Spleen (tissue), 11 donors: ENCODE measurements at regions not wholly inside any gene's neighbourhood (a gene's known extent, or its start where the extent isn't known, plus 50 kb on each side); places are given as distances from the start of the nearest gene placed in this dataset.

Source experiments
- DNase-seq: peaks from one replicate; pipeline ENCODE4 v3.0.0-alpha.2; 2020
- H3K27ac ChIP-seq, 8 donors: fragments of 200-600 bp; sonication (generic) in 7 of 8; 1 replicate in 4 of 8; 2 replicates in 4 of 8; pipeline versions ENCODE4 v1.5.0 to v1.8.0; 2016 to 2021; ENCODE audit warnings: inconsistent platforms in 4 of 8, mild to moderate bottlenecking in 4 of 8, moderate library complexity in 1 of 8
- H3K27me3 ChIP-seq, 7 donors: fragments of 200-600 bp; sonication (generic) in 6 of 7; replicated peaks in 1 of 7; 1 replicate in 4 of 7; 2 replicates in 3 of 7; pipeline versions ENCODE4 v1.5.0 to v1.8.0; 2016 to 2021; ENCODE audit warnings: inconsistent platforms in 3 of 7, mild to moderate bottlenecking in 1 of 7
- H3K36me3 ChIP-seq, 6 donors: fragments of 200-600 bp; sonication (generic) in 5 of 6; 1 replicate in 4 of 6; 2 replicates in 2 of 6; pipeline versions ENCODE4 v1.5.0 to v1.8.0; 2016 to 2021; ENCODE audit warnings: inconsistent platforms in 2 of 6
- H3K4me1 ChIP-seq, 6 donors: fragments of 200-600 bp; sonication (generic) in 5 of 6; 1 replicate in 3 of 6; 2 replicates in 3 of 6; pipeline versions ENCODE4 v1.5.0 to v1.8.0; 2016 to 2021; ENCODE audit warnings: inconsistent platforms in 3 of 6
- H3K4me3 ChIP-seq, 8 donors: fragments of 200-600 bp; sonication (generic) in 7 of 8; 1 replicate in 4 of 8; 2 replicates in 4 of 8; pipeline versions ENCODE4 v1.5.0 to v1.8.0; 2016 to 2021; ENCODE audit warnings: inconsistent platforms in 4 of 8, mild to moderate bottlenecking in 4 of 8, moderate library complexity in 2 of 8
- H3K9me3 ChIP-seq, 8 donors: fragments of 200-600 bp; sonication (generic) in 7 of 8; 1 replicate in 4 of 8; 2 replicates in 4 of 8; pipeline versions ENCODE4 v1.5.0 to v1.8.0; 2016 to 2021; ENCODE audit warnings: inconsistent platforms in 4 of 8
- CTCF ChIP-seq, 11 experiments: fragments of 200-600 bp in 7 of 11; fragments of 450-650 bp in 4 of 11; sonication (generic) in 4 of 11; IDR thresholded peaks in 8 of 11; conservative IDR thresholded peaks in 3 of 11; 1 replicate in 7 of 11; 2 replicates in 4 of 11; pipeline versions ENCODE4 v1.4.0 to v1.8.0; 2016 to 2021; ENCODE audit warnings: antibody characterized with exemption in 11 of 11, inconsistent platforms in 4 of 11, mild to moderate bottlenecking in 1 of 11
- POLR2A ChIP-seq, 3 donors: fragments of 450-650 bp; IDR thresholded peaks; one replicate each; pipeline ENCODE4 v1.5.1; 2017; ENCODE audit warnings: antibody characterized with exemption in 3 of 3, mild to moderate bottlenecking in 1 of 3
- POLR2AphosphoS5 ChIP-seq, 3 donors: sonication (generic); formaldehyde crosslinking; IDR thresholded peaks; one replicate each; pipeline ENCODE4 v1.5.1; 2017; ENCODE audit warnings: antibody characterized with exemption in 3 of 3
- WGBS, 5 donors: extraction: QIAGEN DNeasy Blood & Tissue Kit in 3 of 5; methylation state at CpG; one replicate each; pipeline versions ENCODE4 v1.1.5 to v1.1.7; 2013 to 2018; 5-methylcytosine and 5-hydroxymethylcytosine counted together
- intact Hi-C: fragments of 100-400 bp; cut with DNase I; formaldehyde crosslinking; loops from one replicate; pipeline ENCODE4 v1.15.0; 2023; ENCODE audit warnings: low total_unique reads
- donor health status: healthy with polysubstance abuse.
- donor health status: DM: no; HTN: no; CAD: no; lungs with moderate emphysema.
- donor health status: DM: no; HTN: no; CAD: no.
- donor health status: Bipolar disorder and iron deficiency.
- donor health status: healthy.
- donor health status: DM: no; HTN: no; CAD: no.
- donor health status: DM: yes; HTN: yes; CAD: no.

GRCh38 chr14:97945631-97946030, 1148.4 kb downstream of the VRK1 start:
- TF ChIP-seq POLR2A (IDR thresholded peaks at IDR 0.05): no peak
- DNase-seq: no peak
- H3K27me3 ChIP-seq: no peaks in the 10 kb centered on the region
- no peak overlapping the region for H3K27ac ChIP-seq
- H3K9me3 ChIP-seq: peaks cover 0 to 3% (median 0%) of the 10 kb centered on the region in 8 donors
- intact Hi-C loops: no loop called here
- no peak overlapping the region for H3K4me3 ChIP-seq
- no peaks in the 10 kb centered on the region for H3K4me1 ChIP-seq
- no peaks in the 10 kb centered on the region for H3K36me3 ChIP-seq

- Histone ChIP-seq H3K27ac (no peak overlapping the region), H3K36me3 (no peaks in the 10 kb centered on the region), H3K4me3 (no peak overlapping the region), H3K27me3 (no peaks in the 10 kb centered on the region), H3K4me1 (no peaks in the 10 kb centered on the region), H3K9me3 (no peaks in the 10 kb centered on the region)
- TF ChIP-seq POLR2A (IDR thresholded peaks at IDR 0.05) (no peak), POLR2AphosphoS5 (IDR thresholded peaks at IDR 0.05) (no peak), CTCF (IDR thresholded peaks at IDR 0.05 in 8 of 11, conservative IDR thresholded peaks at IDR 0.05 in 3 of 11) (no peak)
- WGBS, 5 donors: 20 to 55% (median 37%) methylated on average over 2 of the region's 2 CpGs
- DNase-seq: no peak
- intact Hi-C loops: no loop called here
Observed at GRCh38 chr14:97946240-97946639, 1149.1 kb downstream of the VRK1 start.

- Histone ChIP-seq H3K9me3 (no peaks in the 10 kb centered on the region), H3K27ac (no peak overlapping the region), H3K4me3 (no peak overlapping the region), H3K36me3 (no peaks in the 10 kb centered on the region), H3K4me1 (no peaks in the 10 kb centered on the region), H3K27me3 (no peaks in the 10 kb centered on the region)
- DNase-seq: no peak
- TF ChIP-seq POLR2AphosphoS5 (IDR thresholded peaks at IDR 0.05): no peak
- TF ChIP-seq POLR2A (IDR thresholded peaks at IDR 0.05): no peak
- TF ChIP-seq CTCF (IDR thresholded peaks at IDR 0.05 in 8 of 11, conservative IDR thresholded peaks at IDR 0.05 in 3 of 11): no peak
- intact Hi-C loops: no loop called here
- 80 to 87% (median 83%) methylated on average over 9 of the region's 9 CpGs for WGBS, 5 donors
Observed at GRCh38 chr14:97946641-97947040, 1149.5 kb downstream of the VRK1 start.

- intact Hi-C loops: no loop called here
- TF ChIP-seq POLR2A (IDR thresholded peaks at IDR 0.05): no peak
- TF ChIP-seq CTCF (IDR thresholded peaks at IDR 0.05 in 8 of 11, conservative IDR thresholded peaks at IDR 0.05 in 3 of 11): no peak
- TF ChIP-seq POLR2AphosphoS5 (IDR thresholded peaks at IDR 0.05): no peak
- Histone ChIP-seq H3K4me1 (no peaks in the 10 kb centered on the region), H3K27me3 (no peaks in the 10 kb centered on the region), H3K27ac (no peak overlapping the region), H3K9me3 (no peaks in the 10 kb centered on the region), H3K4me3 (no peak overlapping the region), H3K36me3 (no peaks in the 10 kb centered on the region)
- WGBS, 5 donors: 84 to 93% (median 87%) methylated on average over 12 to 13 of the region's 13 CpGs
- DNase-seq: no peak
Observed at GRCh38 chr14:97948841-97949240, 1151.7 kb downstream of the VRK1 start.
